GM23248 (cell line): ENCODE measurements at regions not wholly inside any gene's neighbourhood (a gene's known extent, or its start where the extent isn't known, plus 50 kb on each side); places are given as distances from the start of the nearest gene placed in this dataset.

Source experiments
- EZH2 ChIP-seq: fragments of 200-600 bp; sonication (generic); IDR thresholded peaks from 2 replicates; pipeline ENCODE4 v1.6.1; 2018; ENCODE audit warnings: antibody characterized with exemption, mild to moderate bottlenecking; ENCODE audit not compliant: insufficient read depth, poor library complexity, severe bottlenecking
- EZH2phosphoT487 ChIP-seq: fragments of 200-600 bp; sonication (generic); IDR thresholded peaks from 2 replicates; pipeline ENCODE4 v1.6.1; 2018; ENCODE audit warnings: antibody characterized with exemption, moderate library complexity, mild to moderate bottlenecking, low read depth; ENCODE audit not compliant: insufficient read depth

DNA sequence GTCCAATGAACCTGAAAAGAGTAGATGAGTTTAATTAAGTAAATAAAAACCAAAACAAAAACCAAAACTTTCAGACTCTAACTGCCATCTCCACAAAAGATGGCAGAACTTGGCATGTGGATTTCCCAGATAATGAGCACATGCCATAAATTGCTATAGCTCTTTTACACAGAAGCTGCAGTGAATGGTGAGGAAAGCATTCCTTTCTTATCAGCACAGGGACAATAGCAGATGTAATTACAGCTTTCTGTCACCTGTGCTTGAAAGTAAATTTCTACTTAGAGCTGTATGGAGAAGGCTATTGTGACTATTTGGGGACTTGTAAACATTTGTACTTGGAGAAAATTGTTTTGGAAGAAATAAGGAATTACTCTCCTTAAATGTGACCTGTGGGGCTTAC lies 378.4 kb downstream of the RPRM start:
- TF ChIP-seq EZH2 (no peak), EZH2phosphoT487 (no peak)
